ENCODE measurements at regions not wholly inside any gene's neighbourhood (a gene's known extent, or its start where the extent isn't known, plus 50 kb on each side); places are given as distances from the start of the nearest gene placed in this dataset.

DNA sequence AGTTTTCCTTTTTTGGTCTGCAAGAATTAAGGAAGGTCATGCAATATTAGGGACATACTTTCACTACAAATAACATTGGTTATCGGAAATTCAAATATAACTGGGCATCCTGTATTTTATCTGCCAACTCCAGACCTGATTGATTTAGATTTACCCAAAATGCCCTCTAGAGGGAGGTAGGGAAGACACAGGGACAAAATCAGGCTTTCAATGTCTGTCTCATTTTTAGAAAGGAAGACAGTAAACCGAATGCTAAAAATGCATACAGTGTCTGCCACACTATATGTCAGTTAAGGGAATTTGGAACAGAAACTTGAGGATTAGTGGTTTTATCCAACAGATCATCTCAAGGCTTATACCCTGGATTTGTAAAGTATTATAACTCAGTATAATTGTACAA lies 161.7 kb upstream of the SOX9 start:
- Histone ChIP-seq H3K9me1 (ENCODE audit: insufficient read depth, low read length) (no peaks in the 10 kb centered on the region), H3K27ac (ENCODE audit: insufficient read depth, low read length) (no peak overlapping the region), H3K14ac (replicated peaks; ENCODE audit: low read depth, low read length) (no peak overlapping the region), H2AK9ac (replicated peaks; ENCODE audit: low read depth, low read length, poor library complexity) (no peak overlapping the region), H2BK120ac (ENCODE audit: low read depth, low read length) (no peak overlapping the region), H3K9ac (ENCODE audit: low read depth, low read length) (no peak overlapping the region), H3K4ac (ENCODE audit: low read depth, low read length) (no peak overlapping the region), H3K4me1 (ENCODE audit: control insufficient read depth, insufficient read depth, low read length) (no peaks in the 10 kb centered on the region), H3K4me3 (ENCODE audit: insufficient read depth, low read depth, low read length) (no peak overlapping the region), H2AFZ (replicated peaks; ENCODE audit: low read length, poor library complexity) (no peak overlapping the region), H3K4me2 (ENCODE audit: low read depth, low read length) (no peak overlapping the region), H3K18ac (ENCODE audit: low read depth, low read length) (no peak overlapping the region), H2BK20ac (ENCODE audit: low read depth, low read length) (no peak overlapping the region), H4K8ac (ENCODE audit: low read depth in 2 of 2, low read length in 2 of 2) (no peak overlapping the region), H3K9me3 (ENCODE audit: control insufficient read depth, insufficient read depth, low read length) (no peaks in the 10 kb centered on the region), H4K20me1 (ENCODE audit: insufficient read depth, low read length) (no peaks in the 10 kb centered on the region), H3K56ac (ENCODE audit: extremely low read depth, insufficient read depth, low read length) (no peak overlapping the region), H3K36me3 (ENCODE audit: control insufficient read depth, insufficient read depth, low read length) (no peaks in the 10 kb centered on the region), H3K27me3 (ENCODE audit: control insufficient read depth, insufficient read depth, low read length) (no peaks in the 10 kb centered on the region), H2BK5ac (ENCODE audit: low read depth, low read length, poor library complexity, severe bottlenecking) (no peak overlapping the region), H3K23ac (ENCODE audit: low read depth, low read length) (no peak overlapping the region), H3K79me1 (ENCODE audit: low read depth in 1 of 2, low read length in 2 of 2) (no peaks in the 10 kb centered on the region), H4K5ac (ENCODE audit: low read depth, low read length) (no peak overlapping the region), H4K91ac (ENCODE audit: insufficient read depth, low read depth, low read length) (no peak overlapping the region), H2BK15ac (ENCODE audit: low read depth, low read length) (no peak overlapping the region), H2AK5ac (ENCODE audit: low read depth, low read length) (no peak overlapping the region)
- no peak for TF ChIP-seq MAZ (IDR thresholded peaks at IDR 0.05; ENCODE audit: borderline replicate concordance, low read depth, low read length)
- no peak for TF ChIP-seq BHLHE40 (IDR thresholded peaks at IDR 0.05; ENCODE audit: low read depth, low read length)
- TF ChIP-seq, protein P1, sequence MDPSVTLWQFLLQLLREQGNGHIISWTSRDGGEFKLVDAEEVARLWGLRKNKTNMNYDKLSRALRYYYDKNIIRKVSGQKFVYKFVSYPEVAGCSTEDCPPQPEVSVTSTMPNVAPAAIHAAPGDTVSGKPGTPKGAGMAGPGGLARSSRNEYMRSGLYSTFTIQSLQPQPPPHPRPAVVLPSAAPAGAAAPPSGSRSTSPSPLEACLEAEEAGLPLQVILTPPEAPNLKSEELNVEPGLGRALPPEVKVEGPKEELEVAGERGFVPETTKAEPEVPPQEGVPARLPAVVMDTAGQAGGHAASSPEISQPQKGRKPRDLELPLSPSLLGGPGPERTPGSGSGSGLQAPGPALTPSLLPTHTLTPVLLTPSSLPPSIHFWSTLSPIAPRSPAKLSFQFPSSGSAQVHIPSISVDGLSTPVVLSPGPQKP (IDR thresholded peaks at IDR 0.05; ENCODE audit: borderline replicate concordance, low read depth, low read length): no peak
- no peak for TF ChIP-seq CHD1 (IDR thresholded peaks at IDR 0.05; ENCODE audit: low read depth, low read length)
- TF ChIP-seq NFE2L2 (IDR thresholded peaks at IDR 0.05; ENCODE audit: low read depth, low read length): no peak
- TF ChIP-seq SMC3 (IDR thresholded peaks at IDR 0.05; ENCODE audit: low read depth, low read length): peak; percentile 35; the same call in 1 of the 2 replicates
- TF ChIP-seq RCOR1 (IDR thresholded peaks at IDR 0.05; ENCODE audit: insufficient replicate concordance, low read length): no peak
- no peak for TF ChIP-seq FOS (IDR thresholded peaks at IDR 0.05; ENCODE audit: low read depth, low read length)
- no peak for TF ChIP-seq MXI1 (IDR thresholded peaks at IDR 0.05; ENCODE audit: borderline replicate concordance, low read depth, low read length)
- TF ChIP-seq RAD21 (IDR thresholded peaks at IDR 0.05; ENCODE audit: low read length): peak; percentile 43
- TF ChIP-seq, protein P2, sequence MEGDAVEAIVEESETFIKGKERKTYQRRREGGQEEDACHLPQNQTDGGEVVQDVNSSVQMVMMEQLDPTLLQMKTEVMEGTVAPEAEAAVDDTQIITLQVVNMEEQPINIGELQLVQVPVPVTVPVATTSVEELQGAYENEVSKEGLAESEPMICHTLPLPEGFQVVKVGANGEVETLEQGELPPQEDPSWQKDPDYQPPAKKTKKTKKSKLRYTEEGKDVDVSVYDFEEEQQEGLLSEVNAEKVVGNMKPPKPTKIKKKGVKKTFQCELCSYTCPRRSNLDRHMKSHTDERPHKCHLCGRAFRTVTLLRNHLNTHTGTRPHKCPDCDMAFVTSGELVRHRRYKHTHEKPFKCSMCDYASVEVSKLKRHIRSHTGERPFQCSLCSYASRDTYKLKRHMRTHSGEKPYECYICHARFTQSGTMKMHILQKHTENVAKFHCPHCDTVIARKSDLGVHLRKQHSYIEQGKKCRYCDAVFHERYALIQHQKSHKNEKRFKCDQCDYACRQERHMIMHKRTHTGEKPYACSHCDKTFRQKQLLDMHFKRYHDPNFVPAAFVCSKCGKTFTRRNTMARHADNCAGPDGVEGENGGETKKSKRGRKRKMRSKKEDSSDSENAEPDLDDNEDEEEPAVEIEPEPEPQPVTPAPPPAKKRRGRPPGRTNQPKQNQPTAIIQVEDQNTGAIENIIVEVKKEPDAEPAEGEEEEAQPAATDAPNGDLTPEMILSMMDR (conservative IDR thresholded peaks at IDR 0.05; ENCODE audit: low read depth, low read length): peak; percentile 44
- no peak for TF ChIP-seq MAFK (IDR thresholded peaks at IDR 0.05; ENCODE audit: low read depth, low read length)
- ChIA-PET CTCF (interaction anchor here (1.2 to 1.3 kb wide), 3 partner anchors 13 to 18 kb away, joined by 3 to 6 read pairs (median 3); no protein-coding TSS in a partner anchor), POLR2A (ENCODE audit: unreplicated experiment) (no interaction called here)
- intact Hi-C loops (cut with micrococcal nuclease): loop anchor here (1.0 to 2.0 kb wide), 2 partner anchors 160 to 581 kb away; no protein-coding TSS in a partner anchor
- DNase-seq (peak; percentile 8), ATAC-seq (ENCODE audit: low read depth) (no peak)
- in situ Hi-C loops (cut with MboI; ENCODE audit: low sequenced_read_pairs): loop anchor here (25.0 kb wide), 1 partner anchor 578 kb away; no protein-coding TSS in a partner anchor
- BruUV-seq (replicated peaks): no TSS peak
- no CpG with 5 or more reads among the region's 2 CpGs for WGBS, 2 experiments (ENCODE audit: extremely low coverage in 2 of 2, insufficient read length in 1 of 2)
- dilution Hi-C loops (cut with HindIII; ENCODE audit: low sequenced_read_pairs, unreplicated experiment): no loop called here

All from IMR-90 (cell line).